ENCODE measurements at regions not wholly inside any gene's neighbourhood (a gene's known extent, or its start where the extent isn't known, plus 50 kb on each side); places are given as distances from the start of the nearest gene placed in this dataset.

DNA sequence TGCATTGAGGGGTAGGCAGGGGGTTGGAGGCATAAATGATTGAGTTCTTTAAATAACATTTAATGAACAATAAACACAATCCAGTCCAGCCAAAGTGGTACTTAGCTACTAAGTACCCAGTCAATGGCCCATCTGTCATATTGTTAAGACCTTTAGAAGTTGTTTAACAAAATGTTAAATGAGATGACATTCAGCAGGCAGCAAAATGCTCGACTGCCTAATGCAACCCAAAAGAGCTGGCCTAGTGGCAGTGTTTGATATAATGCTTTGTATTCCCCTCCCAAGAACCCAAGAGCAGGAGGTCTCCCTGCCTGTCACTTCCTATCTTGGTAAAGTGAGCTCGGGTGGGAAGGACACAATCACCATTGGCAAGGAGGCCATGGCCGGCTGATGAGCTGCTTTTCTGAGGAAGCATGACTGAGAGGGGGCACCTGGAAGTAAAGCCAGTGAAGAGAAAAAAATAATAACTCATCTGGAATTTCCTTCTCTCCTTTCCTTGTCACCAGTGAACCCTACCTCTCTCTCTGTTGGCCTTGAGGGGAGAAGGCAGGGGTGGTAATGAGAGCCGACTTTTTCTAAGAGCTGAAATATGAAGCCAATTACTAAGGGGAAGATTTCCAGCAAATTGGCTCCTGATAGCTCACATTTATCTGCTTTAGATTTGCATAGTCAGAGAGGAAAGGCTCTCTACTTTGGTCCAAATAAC is 140.6 kb downstream of the C1D start:
- TF ChIP-seq POLR2AphosphoS5 (IDR thresholded peaks at IDR 0.05), result no peak
- TF ChIP-seq, protein P1, sequence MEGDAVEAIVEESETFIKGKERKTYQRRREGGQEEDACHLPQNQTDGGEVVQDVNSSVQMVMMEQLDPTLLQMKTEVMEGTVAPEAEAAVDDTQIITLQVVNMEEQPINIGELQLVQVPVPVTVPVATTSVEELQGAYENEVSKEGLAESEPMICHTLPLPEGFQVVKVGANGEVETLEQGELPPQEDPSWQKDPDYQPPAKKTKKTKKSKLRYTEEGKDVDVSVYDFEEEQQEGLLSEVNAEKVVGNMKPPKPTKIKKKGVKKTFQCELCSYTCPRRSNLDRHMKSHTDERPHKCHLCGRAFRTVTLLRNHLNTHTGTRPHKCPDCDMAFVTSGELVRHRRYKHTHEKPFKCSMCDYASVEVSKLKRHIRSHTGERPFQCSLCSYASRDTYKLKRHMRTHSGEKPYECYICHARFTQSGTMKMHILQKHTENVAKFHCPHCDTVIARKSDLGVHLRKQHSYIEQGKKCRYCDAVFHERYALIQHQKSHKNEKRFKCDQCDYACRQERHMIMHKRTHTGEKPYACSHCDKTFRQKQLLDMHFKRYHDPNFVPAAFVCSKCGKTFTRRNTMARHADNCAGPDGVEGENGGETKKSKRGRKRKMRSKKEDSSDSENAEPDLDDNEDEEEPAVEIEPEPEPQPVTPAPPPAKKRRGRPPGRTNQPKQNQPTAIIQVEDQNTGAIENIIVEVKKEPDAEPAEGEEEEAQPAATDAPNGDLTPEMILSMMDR (IDR thresholded peaks at IDR 0.05; ENCODE audit: poor library complexity, severe bottlenecking), result no peak
- TF ChIP-seq, protein P2, sequence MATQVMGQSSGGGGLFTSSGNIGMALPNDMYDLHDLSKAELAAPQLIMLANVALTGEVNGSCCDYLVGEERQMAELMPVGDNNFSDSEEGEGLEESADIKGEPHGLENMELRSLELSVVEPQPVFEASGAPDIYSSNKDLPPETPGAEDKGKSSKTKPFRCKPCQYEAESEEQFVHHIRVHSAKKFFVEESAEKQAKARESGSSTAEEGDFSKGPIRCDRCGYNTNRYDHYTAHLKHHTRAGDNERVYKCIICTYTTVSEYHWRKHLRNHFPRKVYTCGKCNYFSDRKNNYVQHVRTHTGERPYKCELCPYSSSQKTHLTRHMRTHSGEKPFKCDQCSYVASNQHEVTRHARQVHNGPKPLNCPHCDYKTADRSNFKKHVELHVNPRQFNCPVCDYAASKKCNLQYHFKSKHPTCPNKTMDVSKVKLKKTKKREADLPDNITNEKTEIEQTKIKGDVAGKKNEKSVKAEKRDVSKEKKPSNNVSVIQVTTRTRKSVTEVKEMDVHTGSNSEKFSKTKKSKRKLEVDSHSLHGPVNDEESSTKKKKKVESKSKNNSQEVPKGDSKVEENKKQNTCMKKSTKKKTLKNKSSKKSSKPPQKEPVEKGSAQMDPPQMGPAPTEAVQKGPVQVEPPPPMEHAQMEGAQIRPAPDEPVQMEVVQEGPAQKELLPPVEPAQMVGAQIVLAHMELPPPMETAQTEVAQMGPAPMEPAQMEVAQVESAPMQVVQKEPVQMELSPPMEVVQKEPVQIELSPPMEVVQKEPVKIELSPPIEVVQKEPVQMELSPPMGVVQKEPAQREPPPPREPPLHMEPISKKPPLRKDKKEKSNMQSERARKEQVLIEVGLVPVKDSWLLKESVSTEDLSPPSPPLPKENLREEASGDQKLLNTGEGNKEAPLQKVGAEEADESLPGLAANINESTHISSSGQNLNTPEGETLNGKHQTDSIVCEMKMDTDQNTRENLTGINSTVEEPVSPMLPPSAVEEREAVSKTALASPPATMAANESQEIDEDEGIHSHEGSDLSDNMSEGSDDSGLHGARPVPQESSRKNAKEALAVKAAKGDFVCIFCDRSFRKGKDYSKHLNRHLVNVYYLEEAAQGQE (IDR thresholded peaks at IDR 0.05; ENCODE audit: borderline replicate concordance), result no peak
- TF ChIP-seq TAF1 (IDR thresholded peaks at IDR 0.05; ENCODE audit: low read depth), result no peak
- TF ChIP-seq RAD21 (conservative IDR thresholded peaks at IDR 0.05), result no peak
- no peak for TF ChIP-seq SMC3 (conservative IDR thresholded peaks at IDR 0.05; ENCODE audit: poor library complexity)

Measured in neural cell (in vitro differentiated cells).